ENCODE measurements at regions not wholly inside any gene's neighbourhood (a gene's known extent, or its start where the extent isn't known, plus 50 kb on each side); places are given as distances from the start of the nearest gene placed in this dataset.

GRCh38 chr2:129164220-129164949 is 815.1 kb upstream of the RAB6C start:
- no peaks in the 10 kb centered on the region for H3K9me3 Mint-ChIP-seq
- H3K4me3 Mint-ChIP-seq: no peak overlapping the region
- H3K36me3 Mint-ChIP-seq (ENCODE audit: low read depth): no peaks in the 10 kb centered on the region
- peak overlapping the region; percentile 49 to 75 (median 63) for H3K27ac Mint-ChIP-seq
- peaks cover 15% of the 10 kb centered on the region for H3K27me3 Mint-ChIP-seq (ENCODE audit: low read depth)
- peaks cover 10% of the 10 kb centered on the region for H3K4me1 Mint-ChIP-seq
- TF ChIP-seq CTCF (IDR thresholded peaks at IDR 0.05; ENCODE audit: unreplicated experiment in 3 of 3): no peak

- Mint-ChIP-seq H3K9me3 (no peaks in the 10 kb centered on the region), H3K4me1 (peaks cover 10% of the 10 kb centered on the region), H3K27me3 (ENCODE audit: low read depth) (peaks cover 15% of the 10 kb centered on the region), H3K27ac (peak overlapping the region; percentile 49 to 75 (median 63)), H3K4me3 (no peak overlapping the region), H3K36me3 (ENCODE audit: low read depth) (no peaks in the 10 kb centered on the region)
- TF ChIP-seq CTCF (IDR thresholded peaks at IDR 0.05; ENCODE audit: unreplicated experiment in 3 of 3): no peak
These were observed 814.5 kb upstream of the RAB6C start for GRCh38 chr2:129165006-129165405.

GRCh38 chr2:129167456-129167855 is 812.0 kb upstream of the RAB6C start:
- H3K4me1 Mint-ChIP-seq: peaks cover 10% of the 10 kb centered on the region
- TF ChIP-seq CTCF (IDR thresholded peaks at IDR 0.05; ENCODE audit: unreplicated experiment in 3 of 3): no peak
- peaks cover 4% of the 10 kb centered on the region for H3K27me3 Mint-ChIP-seq (ENCODE audit: low read depth)
- H3K9me3 Mint-ChIP-seq: no peaks in the 10 kb centered on the region
- H3K27ac Mint-ChIP-seq: no peak overlapping the region
- H3K36me3 Mint-ChIP-seq (ENCODE audit: low read depth): no peaks in the 10 kb centered on the region
- no peak overlapping the region for H3K4me3 Mint-ChIP-seq

GRCh38 chr2:129170570-129170969 is 808.9 kb upstream of the RAB6C start:
- H3K27ac Mint-ChIP-seq: no peak overlapping the region
- no peak overlapping the region for H3K4me3 Mint-ChIP-seq
- H3K27me3 Mint-ChIP-seq (ENCODE audit: low read depth): no peaks in the 10 kb centered on the region

GRCh38 chr2:129174143-129174542 is 805.3 kb upstream of the RAB6C start:
- no peaks in the 10 kb centered on the region for H3K36me3 Mint-ChIP-seq (ENCODE audit: low read depth)
- no peaks in the 10 kb centered on the region for H3K27me3 Mint-ChIP-seq (ENCODE audit: low read depth)
- H3K9me3 Mint-ChIP-seq: peaks cover 3% of the 10 kb centered on the region
- no peak overlapping the region for H3K4me3 Mint-ChIP-seq
- no peaks in the 10 kb centered on the region for H3K4me1 Mint-ChIP-seq
- no peak for TF ChIP-seq CTCF (IDR thresholded peaks at IDR 0.05; ENCODE audit: unreplicated experiment in 3 of 3)
- no peak overlapping the region for H3K27ac Mint-ChIP-seq

More at GRCh38 chr2:129170570-129170969, 808.9 kb upstream of the RAB6C start:
- no peak for TF ChIP-seq CTCF (IDR thresholded peaks at IDR 0.05; ENCODE audit: unreplicated experiment in 3 of 3)
- H3K9me3 Mint-ChIP-seq: peaks cover 3% of the 10 kb centered on the region
- no peaks in the 10 kb centered on the region for H3K36me3 Mint-ChIP-seq (ENCODE audit: low read depth)
- no peaks in the 10 kb centered on the region for H3K4me1 Mint-ChIP-seq

- H3K4me1 Mint-ChIP-seq: no peaks in the 10 kb centered on the region
- no peak overlapping the region for H3K27ac Mint-ChIP-seq
- TF ChIP-seq CTCF (IDR thresholded peaks at IDR 0.05; ENCODE audit: unreplicated experiment in 3 of 3): no peak
- no peak overlapping the region for H3K4me3 Mint-ChIP-seq
- H3K27me3 Mint-ChIP-seq (ENCODE audit: low read depth): no peaks in the 10 kb centered on the region
- H3K36me3 Mint-ChIP-seq (ENCODE audit: low read depth): no peaks in the 10 kb centered on the region
- H3K9me3 Mint-ChIP-seq: peaks cover 3% of the 10 kb centered on the region
These were observed 804.4 kb upstream of the RAB6C start for GRCh38 chr2:129175051-129175450.

Data from nephron (organoid).